WERI-Rb-1 (cell line): ENCODE measurements at regions not wholly inside any gene's neighbourhood (a gene's known extent, or its start where the extent isn't known, plus 50 kb on each side); places are given as distances from the start of the nearest gene placed in this dataset.

ENCODE experiments used
- DNase-seq: peaks from one replicate; pipeline ENCODE4 v3.0.0-alpha.2; 2020
- H3K27ac ChIP-seq: fragments of 250-450 bp; sonication (Bioruptor Pico); 2 replicates; pipeline ENCODE4 v1.5.1; 2020; ENCODE audit warnings: mild to moderate bottlenecking, moderate library complexity
- H3K27me3 ChIP-seq: fragments of 250-450 bp; sonication (Bioruptor Pico); 2 replicates; pipeline ENCODE4 v1.5.1; 2021; ENCODE audit warnings: mild to moderate bottlenecking, low read depth, moderate library complexity; ENCODE audit not compliant: insufficient read depth, severe bottlenecking
- H3K36me3 ChIP-seq: fragments of 250-450 bp; sonication (Bioruptor Pico); 2 replicates; pipeline ENCODE4 v1.5.1; 2020; ENCODE audit warnings: mild to moderate bottlenecking, moderate library complexity
- H3K4me3 ChIP-seq: 2 replicates; pipeline ENCODE4 v1.5.1; 2011; ENCODE audit warnings: low read depth, mild to moderate bottlenecking, control low read depth, low read length
- H3K9me3 ChIP-seq: fragments of 250-450 bp; sonication (Bioruptor Pico); 2 replicates; pipeline ENCODE4 v1.5.1; 2021; ENCODE audit warnings: mild to moderate bottlenecking, moderate library complexity; ENCODE audit not compliant: severe bottlenecking
- CTCF ChIP-seq: IDR thresholded peaks from 2 replicates; pipeline ENCODE4 v1.5.1; 2011; ENCODE audit warnings: low read depth, mild to moderate bottlenecking, control low read depth, inconsistent platforms, low read length

- Histone ChIP-seq H3K27me3 (no peaks in the 10 kb centered on the region), H3K4me3 (no peak overlapping the region), H3K9me3 (no peaks in the 10 kb centered on the region), H3K27ac (no peak overlapping the region), H3K36me3 (no peaks in the 10 kb centered on the region)
- TF ChIP-seq CTCF: no peak
- no peak for DNase-seq
Measured at GRCh38 chr4:129488427-129488826, 392.5 kb downstream of the C4orf33 start.

DNA sequence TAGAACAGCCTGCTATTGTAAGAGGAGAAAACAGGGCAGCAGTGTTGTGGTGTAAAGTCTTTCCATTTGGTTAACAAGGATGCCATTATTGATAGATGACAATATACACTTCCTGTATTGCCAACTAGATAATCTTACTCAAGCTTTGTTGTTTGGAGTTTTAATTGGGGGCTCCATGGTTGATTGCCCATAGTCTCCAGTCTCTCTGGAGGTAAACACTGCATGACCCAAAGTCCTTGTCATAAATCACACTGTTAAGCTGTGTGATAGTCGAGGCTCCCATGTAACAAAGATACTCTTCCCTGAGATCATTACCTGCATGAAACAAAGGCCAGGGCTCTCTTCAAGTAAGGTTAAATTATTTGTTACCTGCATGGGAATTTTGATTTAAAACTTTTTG, 394.6 kb downstream of the C4orf33 start:
- Histone ChIP-seq H3K27ac (no peak overlapping the region), H3K4me3 (no peak overlapping the region), H3K36me3 (no peaks in the 10 kb centered on the region), H3K9me3 (no peaks in the 10 kb centered on the region), H3K27me3 (no peaks in the 10 kb centered on the region)
- DNase-seq: no peak
- TF ChIP-seq CTCF: no peak

- Histone ChIP-seq H3K27ac (no peak overlapping the region), H3K27me3 (no peaks in the 10 kb centered on the region), H3K36me3 (no peaks in the 10 kb centered on the region), H3K9me3 (no peaks in the 10 kb centered on the region), H3K4me3 (no peak overlapping the region)
- DNase-seq: no peak
- no peak for TF ChIP-seq CTCF
Measured at GRCh38 chr4:129498626-129499025, 402.7 kb downstream of the C4orf33 start.

- no peak overlapping the region for H3K27ac ChIP-seq
- H3K9me3 ChIP-seq: no peaks in the 10 kb centered on the region
- TF ChIP-seq CTCF: no peak
- no peaks in the 10 kb centered on the region for H3K36me3 ChIP-seq
- no peak for DNase-seq
- no peaks in the 10 kb centered on the region for H3K27me3 ChIP-seq
- no peak overlapping the region for H3K4me3 ChIP-seq
Measured at GRCh38 chr4:129514852-129515251, 418.9 kb downstream of the C4orf33 start.

DNA sequence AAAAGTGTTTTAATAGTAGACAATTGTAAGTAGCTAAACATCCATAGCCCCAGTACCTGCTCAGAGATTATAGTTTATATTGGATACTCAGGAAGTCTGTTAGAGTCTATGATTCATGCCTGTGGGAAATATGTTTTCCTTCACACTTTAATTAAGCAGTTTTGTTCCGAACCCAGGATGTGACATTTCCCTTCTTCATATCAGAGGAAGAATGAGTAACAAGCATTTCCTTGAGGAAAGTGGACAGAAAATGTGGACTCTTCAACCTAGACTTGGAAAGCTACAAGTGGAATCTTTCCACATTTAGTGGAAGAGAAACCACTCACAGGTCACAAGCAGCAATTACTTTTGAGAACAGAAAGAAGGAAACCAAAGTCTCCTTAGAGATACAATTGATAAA, 419.4 kb downstream of the C4orf33 start:
- H3K27ac ChIP-seq: no peak overlapping the region
- no peak overlapping the region for H3K4me3 ChIP-seq
- H3K36me3 ChIP-seq: no peaks in the 10 kb centered on the region
- no peak for DNase-seq
- H3K27me3 ChIP-seq: no peaks in the 10 kb centered on the region
- H3K9me3 ChIP-seq: no peaks in the 10 kb centered on the region
- TF ChIP-seq CTCF: no peak

DNA sequence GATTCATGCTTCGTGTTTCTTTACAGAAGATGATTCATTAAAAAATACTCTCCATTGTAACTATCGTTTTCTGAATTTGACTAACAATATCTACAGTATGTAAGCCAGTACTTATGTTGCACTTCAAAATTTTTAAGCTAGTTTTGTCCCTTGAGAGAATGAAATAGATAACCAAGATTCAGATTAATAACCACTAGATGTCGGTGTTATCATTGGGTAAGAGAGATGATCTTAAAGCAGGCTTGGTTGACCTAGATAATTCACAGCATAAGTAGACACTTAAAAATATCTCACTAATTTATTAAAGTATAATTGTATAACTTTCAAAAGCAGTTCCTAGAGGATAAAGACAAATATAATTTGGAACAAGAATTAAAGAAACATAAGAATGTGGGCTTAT, 430.9 kb downstream of the C4orf33 start:
- Histone ChIP-seq H3K27me3 (no peaks in the 10 kb centered on the region), H3K4me3 (no peak overlapping the region), H3K27ac (no peak overlapping the region), H3K9me3 (no peaks in the 10 kb centered on the region), H3K36me3 (no peaks in the 10 kb centered on the region)
- 0 out of 2 replicates have a peak, but pooled peaks have one; percentile 4 for TF ChIP-seq CTCF
- no peak for DNase-seq
